Neural cell (in vitro differentiated cells): ENCODE measurements at regions not wholly inside any gene's neighbourhood (a gene's known extent, or its start where the extent isn't known, plus 50 kb on each side); places are given as distances from the start of the nearest gene placed in this dataset.

Source experiments
- H2AFZ ChIP-seq: fragments of 200-600, 300-800 bp; sonication (generic), shearing (Covaris generic); 2 replicates; pipeline ENCODE4 v1.6.0; 2014; ENCODE audit warnings: low read depth, mild to moderate bottlenecking, antibody characterized with exemption, low read length, moderate library complexity
- H3F3A ChIP-seq: fragments of 200-600 bp; shearing (Covaris generic); 2 replicates; pipeline ENCODE4 v1.6.1; 2016; ENCODE audit warnings: mild to moderate bottlenecking, moderate library complexity, mixed read lengths, antibody characterized with exemption, low read length; ENCODE audit not compliant: insufficient read depth, poor library complexity, severe bottlenecking
- H3K27ac ChIP-seq: fragments of 200-600, 300-800 bp; sonication (generic), shearing (Covaris generic); 2 replicates; pipeline ENCODE4 v1.5.1; 2014; ENCODE audit warnings: mild to moderate bottlenecking, low read length, moderate library complexity
- H3K27me3 ChIP-seq: fragments of 300-800, 200-600 bp; sonication (generic), shearing (Covaris generic); 2 replicates; pipeline ENCODE4 v1.6.0; 2014; ENCODE audit warnings: mild to moderate bottlenecking, low read depth, low read length, moderate library complexity; ENCODE audit not compliant: insufficient read depth
- H3K36me3 ChIP-seq: fragments of 300-800, 200-600 bp; sonication (generic), shearing (Covaris generic); 2 replicates; pipeline ENCODE4 v1.5.1; 2014; ENCODE audit warnings: mild to moderate bottlenecking, antibody characterized with exemption, low read length, moderate library complexity; ENCODE audit not compliant: insufficient read depth
- H3K4me2 ChIP-seq: fragments of 300-800, 200-600 bp; sonication (generic), shearing (Covaris generic); 2 replicates; pipeline ENCODE4 v1.6.0; 2014; ENCODE audit warnings: mild to moderate bottlenecking, low read length
- H3K4me3 ChIP-seq: fragments of 300-800, 200-600 bp; sonication (generic), shearing (Covaris generic); 2 replicates; pipeline ENCODE4 v1.5.1; 2014; ENCODE audit warnings: mild to moderate bottlenecking, low read length, moderate library complexity
- H3K79me2 ChIP-seq: fragments of 200-600 bp; shearing (Covaris generic); replicated peaks from 2 replicates; pipeline ENCODE4 v1.6.0; 2014; ENCODE audit warnings: mild to moderate bottlenecking, low read length, moderate library complexity; ENCODE audit not compliant: insufficient read depth
- H3K9ac ChIP-seq: fragments of 300-800, 200-600 bp; sonication (generic), shearing (Covaris generic); 2 replicates; pipeline ENCODE4 v1.6.1; 2016; ENCODE audit warnings: mild to moderate bottlenecking, low read length, mixed read lengths
- H3K9me2 ChIP-seq: fragments of 200-600 bp; shearing (Covaris generic); 2 replicates; pipeline ENCODE4 v1.6.1; 2016; ENCODE audit warnings: mild to moderate bottlenecking, low read length, mixed read lengths; ENCODE audit not compliant: insufficient read depth
- H3K9me3 ChIP-seq: fragments of 200-600, 300-800 bp; sonication (generic), shearing (Covaris generic); 2 replicates; pipeline ENCODE4 v1.6.1; 2016; ENCODE audit warnings: mild to moderate bottlenecking, mixed run types, low read length, moderate library complexity, mixed read lengths
- H4K20me1 ChIP-seq: fragments of 200-600 bp; shearing (Covaris generic); 2 replicates; pipeline ENCODE4 v1.6.1; 2016; ENCODE audit warnings: mild to moderate bottlenecking, mixed run types; ENCODE audit not compliant: insufficient read depth
- EP300 ChIP-seq: fragments of 450-650 bp; conservative IDR thresholded peaks from 2 replicates; pipeline ENCODE4 v1.6.1; 2014; ENCODE audit warnings: antibody characterized with exemption, mild to moderate bottlenecking, moderate library complexity; ENCODE audit not compliant: poor library complexity, severe bottlenecking
- EZH2 ChIP-seq: fragments of 200-600, 300-800 bp; shearing (Covaris generic), sonication (generic); IDR thresholded peaks from 2 replicates; pipeline ENCODE4 v1.6.1; 2014; ENCODE audit warnings: antibody characterized with exemption, low read length, borderline replicate concordance, mild to moderate bottlenecking; ENCODE audit not compliant: insufficient read depth, poor library complexity, severe bottlenecking
- MXI1 ChIP-seq: fragments of 450-650 bp; conservative IDR thresholded peaks from 2 replicates; pipeline ENCODE4 v1.6.1; 2014; ENCODE audit warnings: antibody characterized with exemption, mild to moderate bottlenecking; ENCODE audit not compliant: poor library complexity, severe bottlenecking
- POLR2AphosphoS5 ChIP-seq: IDR thresholded peaks from 2 replicates; pipeline ENCODE4 v1.6.1; 2012
- RAD21 ChIP-seq: fragments of 450-650 bp; conservative IDR thresholded peaks from 2 replicates; pipeline ENCODE4 v1.6.1; 2014; ENCODE audit warnings: antibody characterized with exemption, mild to moderate bottlenecking, moderate library complexity
- SMC3 ChIP-seq: fragments of 450-650 bp; conservative IDR thresholded peaks from 2 replicates; pipeline ENCODE4 v1.6.1; 2014; ENCODE audit warnings: antibody characterized with exemption, mild to moderate bottlenecking, moderate library complexity; ENCODE audit not compliant: poor library complexity
- TAF1 ChIP-seq: IDR thresholded peaks from 2 replicates; pipeline ENCODE4 v1.6.1; 2012; ENCODE audit warnings: low read depth
- TF ChIP-seq, protein P1 (sequence below): fragments of 450-650 bp; IDR thresholded peaks from 2 replicates; pipeline ENCODE4 v1.5.1; 2014; ENCODE audit warnings: antibody characterized with exemption, mild to moderate bottlenecking, moderate library complexity; ENCODE audit not compliant: poor library complexity, severe bottlenecking
- TF ChIP-seq, protein P2 (sequence below): IDR thresholded peaks from 2 replicates; pipeline ENCODE4 v1.6.1; 2012; ENCODE audit warnings: borderline replicate concordance

DNA sequence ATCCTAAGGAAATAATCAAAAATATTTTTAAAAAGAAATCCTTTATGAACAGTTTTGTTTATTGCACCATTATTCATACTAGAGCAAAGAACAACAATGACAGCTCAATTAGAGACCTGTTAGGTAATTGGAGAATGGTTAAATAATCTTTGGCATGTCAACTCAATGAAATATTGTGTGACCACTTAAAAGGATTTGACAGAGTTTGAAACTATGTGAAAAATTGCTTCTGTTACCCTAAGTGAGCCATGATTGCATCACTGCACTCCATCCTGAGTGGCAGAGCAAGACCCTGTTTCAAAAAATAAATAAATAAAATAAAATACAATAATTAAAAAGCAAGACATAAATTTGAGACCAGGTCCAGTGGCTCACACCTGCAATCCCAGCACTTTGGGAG is 66.1 kb upstream of the ATP8B1 start:
- Histone ChIP-seq H3K79me2 (no peaks in the 10 kb centered on the region), H3K9me2 (no peaks in the 10 kb centered on the region), H3K9me3 (no peaks in the 10 kb centered on the region), H3K9ac (no peak overlapping the region), H3K27me3 (no peaks in the 10 kb centered on the region), H4K20me1 (no peaks in the 10 kb centered on the region), H3K36me3 (no peaks in the 10 kb centered on the region), H3K27ac (no peak overlapping the region), H2AFZ (no peak overlapping the region), H3K4me2 (no peak overlapping the region), H3F3A (no peaks in the 10 kb centered on the region), H3K4me3 (no peak overlapping the region)
- TF ChIP-seq, protein P1, sequence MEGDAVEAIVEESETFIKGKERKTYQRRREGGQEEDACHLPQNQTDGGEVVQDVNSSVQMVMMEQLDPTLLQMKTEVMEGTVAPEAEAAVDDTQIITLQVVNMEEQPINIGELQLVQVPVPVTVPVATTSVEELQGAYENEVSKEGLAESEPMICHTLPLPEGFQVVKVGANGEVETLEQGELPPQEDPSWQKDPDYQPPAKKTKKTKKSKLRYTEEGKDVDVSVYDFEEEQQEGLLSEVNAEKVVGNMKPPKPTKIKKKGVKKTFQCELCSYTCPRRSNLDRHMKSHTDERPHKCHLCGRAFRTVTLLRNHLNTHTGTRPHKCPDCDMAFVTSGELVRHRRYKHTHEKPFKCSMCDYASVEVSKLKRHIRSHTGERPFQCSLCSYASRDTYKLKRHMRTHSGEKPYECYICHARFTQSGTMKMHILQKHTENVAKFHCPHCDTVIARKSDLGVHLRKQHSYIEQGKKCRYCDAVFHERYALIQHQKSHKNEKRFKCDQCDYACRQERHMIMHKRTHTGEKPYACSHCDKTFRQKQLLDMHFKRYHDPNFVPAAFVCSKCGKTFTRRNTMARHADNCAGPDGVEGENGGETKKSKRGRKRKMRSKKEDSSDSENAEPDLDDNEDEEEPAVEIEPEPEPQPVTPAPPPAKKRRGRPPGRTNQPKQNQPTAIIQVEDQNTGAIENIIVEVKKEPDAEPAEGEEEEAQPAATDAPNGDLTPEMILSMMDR = no peak
- no peak for TF ChIP-seq RAD21
- no peak for TF ChIP-seq SMC3
- TF ChIP-seq EP300 = no peak

DNA sequence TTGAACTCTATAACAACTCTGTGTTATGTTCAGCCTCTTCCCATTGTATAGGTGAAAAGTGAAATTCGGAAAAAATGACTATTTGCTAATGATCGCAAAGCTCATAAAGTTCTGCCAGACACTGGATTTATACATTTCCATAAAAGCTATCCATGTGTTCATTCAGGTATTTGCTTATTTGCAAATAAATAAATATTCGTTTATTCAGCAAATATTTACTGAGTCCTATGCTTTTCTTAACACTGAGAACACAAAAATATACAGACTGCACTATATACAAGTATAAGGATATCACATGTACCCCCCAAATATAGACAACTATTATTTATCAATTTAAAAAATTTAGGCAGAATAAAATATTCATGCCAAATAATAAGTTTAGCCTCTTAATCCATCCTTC is 63.2 kb upstream of the ATP8B1 start:
- H3K9ac ChIP-seq = no peak overlapping the region
- no peaks in the 10 kb centered on the region for H3K79me2 ChIP-seq
- H3K27ac ChIP-seq = no peak overlapping the region
- no peaks in the 10 kb centered on the region for H3K9me2 ChIP-seq
- TF ChIP-seq, protein P2, sequence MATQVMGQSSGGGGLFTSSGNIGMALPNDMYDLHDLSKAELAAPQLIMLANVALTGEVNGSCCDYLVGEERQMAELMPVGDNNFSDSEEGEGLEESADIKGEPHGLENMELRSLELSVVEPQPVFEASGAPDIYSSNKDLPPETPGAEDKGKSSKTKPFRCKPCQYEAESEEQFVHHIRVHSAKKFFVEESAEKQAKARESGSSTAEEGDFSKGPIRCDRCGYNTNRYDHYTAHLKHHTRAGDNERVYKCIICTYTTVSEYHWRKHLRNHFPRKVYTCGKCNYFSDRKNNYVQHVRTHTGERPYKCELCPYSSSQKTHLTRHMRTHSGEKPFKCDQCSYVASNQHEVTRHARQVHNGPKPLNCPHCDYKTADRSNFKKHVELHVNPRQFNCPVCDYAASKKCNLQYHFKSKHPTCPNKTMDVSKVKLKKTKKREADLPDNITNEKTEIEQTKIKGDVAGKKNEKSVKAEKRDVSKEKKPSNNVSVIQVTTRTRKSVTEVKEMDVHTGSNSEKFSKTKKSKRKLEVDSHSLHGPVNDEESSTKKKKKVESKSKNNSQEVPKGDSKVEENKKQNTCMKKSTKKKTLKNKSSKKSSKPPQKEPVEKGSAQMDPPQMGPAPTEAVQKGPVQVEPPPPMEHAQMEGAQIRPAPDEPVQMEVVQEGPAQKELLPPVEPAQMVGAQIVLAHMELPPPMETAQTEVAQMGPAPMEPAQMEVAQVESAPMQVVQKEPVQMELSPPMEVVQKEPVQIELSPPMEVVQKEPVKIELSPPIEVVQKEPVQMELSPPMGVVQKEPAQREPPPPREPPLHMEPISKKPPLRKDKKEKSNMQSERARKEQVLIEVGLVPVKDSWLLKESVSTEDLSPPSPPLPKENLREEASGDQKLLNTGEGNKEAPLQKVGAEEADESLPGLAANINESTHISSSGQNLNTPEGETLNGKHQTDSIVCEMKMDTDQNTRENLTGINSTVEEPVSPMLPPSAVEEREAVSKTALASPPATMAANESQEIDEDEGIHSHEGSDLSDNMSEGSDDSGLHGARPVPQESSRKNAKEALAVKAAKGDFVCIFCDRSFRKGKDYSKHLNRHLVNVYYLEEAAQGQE = no peak
- TF ChIP-seq EP300 = no peak
- TF ChIP-seq POLR2AphosphoS5 = no peak
- no peak for TF ChIP-seq RAD21
- no peak for TF ChIP-seq EZH2
- no peak for TF ChIP-seq SMC3
- TF ChIP-seq MXI1 = no peak
- no peaks in the 10 kb centered on the region for H3F3A ChIP-seq
- H3K4me3 ChIP-seq = no peak overlapping the region
- H3K4me2 ChIP-seq = no peak overlapping the region
- H3K36me3 ChIP-seq = no peaks in the 10 kb centered on the region
- no peaks in the 10 kb centered on the region for H3K27me3 ChIP-seq
- no peak overlapping the region for H2AFZ ChIP-seq
- no peaks in the 10 kb centered on the region for H3K9me3 ChIP-seq
- no peaks in the 10 kb centered on the region for H4K20me1 ChIP-seq

DNA sequence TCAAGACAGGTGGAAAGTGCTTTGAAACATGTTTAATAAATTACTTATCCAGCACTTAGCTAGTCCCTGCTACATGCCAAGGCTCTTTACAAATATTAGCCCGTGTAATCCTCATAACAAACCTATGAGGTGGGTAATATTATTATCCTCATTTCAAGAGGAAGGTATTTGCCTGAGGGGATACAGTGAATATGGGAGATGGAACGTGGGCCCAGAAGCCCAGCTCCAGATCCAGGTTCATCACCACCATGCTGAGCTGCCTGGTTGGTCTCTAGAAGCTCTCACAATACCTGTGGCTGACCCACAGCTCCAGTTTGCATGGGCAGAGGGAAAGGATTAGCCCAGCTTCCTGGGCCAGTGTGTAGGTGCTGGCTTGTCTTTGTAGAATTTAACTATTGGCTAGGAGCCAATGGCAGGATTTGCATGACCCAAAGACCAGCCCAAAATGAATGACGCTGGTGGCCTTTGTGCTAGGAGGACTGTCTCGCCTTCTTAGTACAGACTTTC is 61.6 kb upstream of the ATP8B1 start:
- Histone ChIP-seq H3K36me3 (no peaks in the 10 kb centered on the region), H3K4me3 (no peak overlapping the region)

More for the DNA sequence above, 61.6 kb upstream of the ATP8B1 start:
- Histone ChIP-seq H3K27ac (no peak overlapping the region), H3K4me2 (no peak overlapping the region), H3K9me2 (no peaks in the 10 kb centered on the region), H2AFZ (no peak overlapping the region), H4K20me1 (no peaks in the 10 kb centered on the region), H3F3A (no peaks in the 10 kb centered on the region), H3K9ac (no peak overlapping the region), H3K27me3 (no peaks in the 10 kb centered on the region), H3K9me3 (no peaks in the 10 kb centered on the region), H3K79me2 (no peaks in the 10 kb centered on the region)
- TF ChIP-seq MXI1 (no peak), POLR2AphosphoS5 (no peak), SMC3 (no peak), TAF1 (no peak), EP300 (no peak), EZH2 (no peak), RAD21 (no peak)
- TF ChIP-seq, protein P2 = no peak
- TF ChIP-seq, protein P1 = no peak
